Caki2 (cell line): ENCODE measurements at regions not wholly inside any gene's neighbourhood (a gene's known extent, or its start where the extent isn't known, plus 50 kb on each side); places are given as distances from the start of the nearest gene placed in this dataset.

Source experiments
- DNase-seq: peaks from one replicate; pipeline ENCODE4 v3.0.0-alpha.2; 2015; ENCODE audit warnings: low read depth
- in situ Hi-C: cut with HindIII; loops from 2 replicates; pipeline ENCODE4 v1.10.0; 2016; ENCODE audit warnings: low sequenced_read_pairs, low pct_unique_long_range_greater_than_20kb, mixed read lengths

DNA sequence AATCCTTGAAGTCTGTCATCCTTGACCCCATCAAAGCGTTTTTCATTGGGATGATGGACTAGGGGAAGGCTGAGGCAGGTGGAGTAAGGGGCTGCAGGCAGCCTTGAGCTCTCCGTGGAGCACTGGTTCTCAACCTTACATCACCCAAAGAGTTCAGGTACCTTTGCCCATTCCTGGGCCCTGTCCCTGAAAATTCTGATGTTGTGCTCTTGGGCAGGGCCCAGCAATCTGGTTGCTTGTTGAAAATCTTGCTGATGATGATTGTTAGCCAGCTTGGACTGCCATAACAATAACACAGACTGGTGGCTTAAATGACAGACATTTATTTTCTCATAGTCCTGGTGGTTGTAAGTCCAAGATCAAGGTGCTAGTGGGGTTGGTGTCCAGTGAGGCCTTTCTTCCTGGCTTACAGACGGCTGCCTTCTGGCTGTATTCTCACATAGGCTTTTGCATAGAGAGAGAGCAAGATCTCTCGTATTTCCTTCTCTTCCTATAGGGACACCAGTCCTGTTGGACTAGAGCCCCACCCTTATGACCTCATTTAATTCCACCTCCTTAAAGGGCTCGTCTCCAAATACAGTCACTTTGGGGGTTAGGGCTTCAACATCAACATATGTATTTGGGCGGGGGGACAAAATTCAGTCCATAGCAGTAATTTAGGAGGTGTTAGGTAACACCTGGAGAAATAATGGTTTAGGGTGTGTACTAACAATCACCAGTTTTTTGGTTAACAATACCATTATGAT, 104.9 kb downstream of the PLEKHG1 start:
- DNase-seq = no peak
- in situ Hi-C loops = no loop called here

DNA sequence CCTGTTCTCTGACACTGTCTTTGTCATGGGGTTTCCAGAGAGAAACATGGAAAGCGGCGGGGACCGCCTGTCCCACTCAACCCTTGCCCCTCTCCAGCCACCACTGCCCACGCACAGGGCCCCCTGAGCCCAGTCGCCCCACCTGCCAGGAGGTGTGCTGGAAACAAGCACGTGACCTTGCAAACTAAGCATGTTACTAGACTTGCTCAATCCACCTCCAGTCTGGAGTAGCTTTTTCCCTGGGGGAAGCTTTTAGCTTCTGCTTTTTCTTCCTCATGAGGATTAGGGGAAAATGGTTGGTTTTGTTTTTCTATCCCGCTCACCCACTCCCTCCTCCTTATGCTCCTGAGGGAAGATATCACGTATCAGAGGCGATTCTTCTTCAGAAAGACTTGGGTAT, 105.7 kb downstream of the PLEKHG1 start:
- in situ Hi-C loops = no loop called here
- no peak for DNase-seq

DNA sequence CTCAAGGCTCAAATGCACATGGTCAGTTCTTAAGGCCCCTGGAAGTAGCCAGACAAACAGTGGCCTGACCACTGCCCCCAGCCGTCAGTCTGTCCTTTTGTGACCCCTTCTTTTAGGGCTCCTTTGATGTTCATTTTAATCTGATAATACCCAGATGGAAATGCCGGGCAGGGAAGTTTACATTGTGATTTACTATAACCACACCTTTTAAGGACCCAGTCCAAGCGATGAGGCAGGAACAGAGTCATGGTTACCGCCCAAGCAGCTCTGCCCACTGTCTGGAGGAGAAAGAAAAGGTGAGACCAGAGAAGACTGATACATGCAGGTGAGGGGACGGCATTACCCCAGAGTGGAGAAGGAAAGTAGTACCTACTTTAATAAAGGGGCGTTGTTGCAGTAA, 110.6 kb downstream of the PLEKHG1 start:
- in situ Hi-C loops = no loop called here
- no peak for DNase-seq

DNA sequence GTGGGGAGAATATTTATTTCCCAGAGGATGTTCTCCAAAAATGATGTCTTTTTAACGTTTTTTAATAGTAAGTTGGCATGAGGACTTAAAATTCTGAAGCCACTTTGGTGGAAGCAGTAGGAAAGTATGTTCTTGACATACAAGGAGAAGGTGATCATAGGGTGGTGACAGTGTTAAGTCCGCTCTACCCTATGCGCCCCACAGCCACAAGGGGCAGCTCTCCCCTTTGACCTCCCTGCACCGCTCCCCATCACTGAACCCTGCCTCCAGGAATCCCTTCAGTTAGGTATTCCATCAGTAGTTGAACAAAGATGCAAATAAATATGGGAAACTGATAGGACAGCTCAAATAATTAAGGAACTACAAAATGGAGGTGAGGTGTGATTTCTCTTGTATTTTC, 111.4 kb downstream of the PLEKHG1 start:
- in situ Hi-C loops = no loop called here
- no peak for DNase-seq

DNA sequence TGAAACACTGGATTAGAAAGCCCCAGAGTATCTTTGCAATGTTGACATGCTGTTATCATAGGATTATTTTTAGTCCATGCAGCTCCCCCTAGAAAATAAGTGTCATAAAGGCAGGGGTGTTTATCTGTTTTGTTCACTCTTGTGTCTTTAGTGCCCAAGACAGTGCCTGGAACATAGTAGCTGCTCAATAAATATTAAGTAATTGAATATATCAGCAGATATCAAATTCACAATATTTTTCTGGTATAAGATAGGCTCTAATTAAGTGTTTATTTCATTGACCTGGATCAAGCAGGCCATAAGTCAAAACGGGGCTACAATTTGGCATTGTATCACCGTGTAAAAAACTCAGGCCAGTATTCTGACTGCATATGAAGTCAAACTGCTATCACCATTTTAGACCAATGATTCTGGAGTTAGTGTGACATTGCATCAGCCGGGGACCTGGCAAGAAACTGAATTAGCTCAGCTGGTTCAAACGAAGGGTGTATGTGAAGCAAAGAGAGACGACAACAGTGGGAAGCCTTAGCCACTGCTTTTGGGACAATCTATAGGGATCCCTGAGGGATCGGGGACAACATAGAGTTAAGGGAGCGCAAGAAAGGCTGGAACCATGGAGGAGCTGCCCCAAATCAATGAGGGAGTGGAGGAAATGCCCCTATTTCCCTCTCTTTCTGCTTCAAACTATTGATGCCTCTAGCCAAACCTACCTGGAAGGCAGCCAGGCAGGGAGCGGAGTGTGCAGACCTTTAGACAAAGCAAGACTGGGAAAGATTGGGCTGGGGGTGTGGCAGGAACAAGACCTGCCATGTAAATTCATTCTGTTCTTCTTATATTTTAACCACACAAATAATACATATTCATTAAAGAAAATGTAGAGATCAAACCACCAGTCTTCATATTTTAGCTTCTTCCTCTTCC, 112.2 kb downstream of the PLEKHG1 start:
- no peak for DNase-seq
- in situ Hi-C loops = no loop called here

DNA sequence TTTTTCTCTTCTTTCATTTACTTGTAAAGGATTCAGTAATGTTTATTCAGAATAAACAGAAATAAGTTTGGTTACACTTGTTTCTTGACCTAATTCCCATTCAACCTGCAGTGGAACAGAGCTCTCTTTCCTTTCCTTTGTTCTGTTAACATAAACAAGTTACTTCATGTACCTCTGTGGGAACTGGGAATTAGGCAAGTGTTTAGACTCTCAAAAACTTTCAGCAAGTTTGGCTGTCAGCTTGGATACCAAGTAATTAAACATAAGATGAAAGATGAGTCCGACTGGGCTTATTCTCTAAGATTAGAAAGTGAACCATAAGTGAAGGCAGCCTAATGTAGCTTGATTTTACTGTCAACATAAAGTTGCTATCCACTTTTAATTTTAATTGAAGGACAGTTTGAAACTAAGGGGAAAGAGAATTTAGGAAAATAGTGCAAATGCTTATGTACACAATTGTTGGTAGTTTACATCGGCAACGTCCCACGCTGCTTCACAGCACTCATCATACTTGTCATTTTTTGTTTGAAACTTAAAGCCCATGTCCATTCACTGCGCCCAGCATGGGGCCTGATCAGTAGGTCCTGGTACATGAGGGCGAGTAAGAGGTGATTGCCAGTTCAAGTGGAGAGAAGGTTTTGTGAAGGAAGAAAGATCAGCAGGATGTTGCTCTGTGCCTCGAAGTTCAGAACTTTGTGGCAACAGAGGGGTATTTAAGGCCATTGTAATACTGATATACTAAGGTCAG, 113.0 kb downstream of the PLEKHG1 start:
- DNase-seq = no peak
- in situ Hi-C loops = no loop called here

DNA sequence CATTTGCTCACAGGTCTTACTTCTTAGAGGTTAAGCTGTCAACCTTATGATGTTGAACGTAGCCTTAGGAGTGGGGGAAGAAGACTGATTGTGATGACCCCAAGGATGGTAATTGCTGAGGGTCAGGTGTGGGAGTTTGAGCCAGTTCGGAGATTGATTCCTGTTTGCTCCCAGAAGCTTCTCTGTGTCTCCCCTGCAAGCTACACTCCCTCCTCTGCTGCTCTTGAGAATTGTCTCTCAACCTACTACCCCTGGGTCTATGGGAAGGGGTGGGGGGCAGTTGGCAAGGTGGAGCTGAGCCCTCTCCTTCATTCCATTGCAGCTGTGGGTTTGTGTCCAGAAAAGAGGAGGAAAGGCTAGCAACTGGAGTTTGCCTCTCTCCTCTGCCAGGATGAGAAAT, 113.8 kb downstream of the PLEKHG1 start:
- no peak for DNase-seq
- in situ Hi-C loops = no loop called here

DNA sequence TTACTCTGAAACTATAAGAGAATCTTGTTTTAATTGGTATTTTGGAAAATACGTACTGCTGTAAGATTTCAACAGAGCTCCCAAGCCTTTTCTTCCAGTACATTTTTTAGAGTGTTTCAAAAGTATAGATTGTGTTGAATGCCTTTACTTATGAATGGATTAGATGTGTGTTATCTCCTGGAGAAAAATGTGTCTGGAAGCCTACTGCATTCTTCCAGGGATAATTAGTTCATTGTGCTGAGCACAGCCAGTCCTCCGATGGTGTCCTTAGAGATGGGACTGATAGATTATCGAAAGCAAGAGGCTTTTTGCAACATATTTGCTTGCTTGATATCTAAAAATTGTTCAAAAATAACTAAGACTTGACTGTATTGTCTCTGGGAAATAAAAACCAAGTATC, 114.2 kb downstream of the PLEKHG1 start:
- no peak for DNase-seq
- in situ Hi-C loops = no loop called here

DNA sequence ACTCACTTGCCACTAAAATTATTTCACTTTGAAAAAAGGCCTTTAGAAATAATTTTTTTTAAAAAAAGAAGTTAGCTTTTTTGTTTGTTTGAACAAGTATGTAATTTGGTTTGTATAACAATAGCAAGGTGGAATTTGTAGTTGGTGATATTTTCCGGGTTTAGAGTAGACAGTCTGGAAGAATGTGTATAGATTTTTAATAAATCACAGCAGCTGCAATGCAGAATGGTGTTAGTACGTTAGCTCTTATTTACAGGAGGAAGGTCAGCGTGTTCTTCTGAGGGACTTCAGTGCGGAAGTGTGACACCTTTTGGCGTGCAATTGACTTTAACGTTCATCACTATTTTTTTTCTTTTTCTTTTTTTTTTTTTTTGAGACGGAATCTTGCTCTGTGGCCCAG, 115.4 kb downstream of the PLEKHG1 start:
- in situ Hi-C loops = no loop called here
- no peak for DNase-seq

DNA sequence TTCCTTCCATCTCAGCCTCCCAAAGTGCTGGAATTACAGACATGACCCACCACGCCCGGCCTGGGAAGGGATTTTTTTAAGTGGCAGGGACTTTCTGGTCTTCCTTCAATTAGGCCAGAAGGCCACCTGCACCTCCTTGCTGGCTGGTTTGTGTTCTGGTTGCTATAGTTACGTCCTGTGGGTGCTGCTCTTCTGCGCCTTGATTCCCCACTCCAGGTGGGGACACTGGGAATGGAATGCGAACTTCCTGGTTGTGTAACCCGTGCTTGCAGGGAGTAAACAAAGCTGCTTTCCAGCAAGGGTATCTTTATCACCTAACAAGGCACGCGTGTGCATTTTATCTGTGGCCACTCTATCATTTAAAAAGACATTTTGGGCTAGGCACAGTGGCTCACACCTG, 117.7 kb downstream of the PLEKHG1 start:
- no peak for DNase-seq
- in situ Hi-C loops = no loop called here

DNA sequence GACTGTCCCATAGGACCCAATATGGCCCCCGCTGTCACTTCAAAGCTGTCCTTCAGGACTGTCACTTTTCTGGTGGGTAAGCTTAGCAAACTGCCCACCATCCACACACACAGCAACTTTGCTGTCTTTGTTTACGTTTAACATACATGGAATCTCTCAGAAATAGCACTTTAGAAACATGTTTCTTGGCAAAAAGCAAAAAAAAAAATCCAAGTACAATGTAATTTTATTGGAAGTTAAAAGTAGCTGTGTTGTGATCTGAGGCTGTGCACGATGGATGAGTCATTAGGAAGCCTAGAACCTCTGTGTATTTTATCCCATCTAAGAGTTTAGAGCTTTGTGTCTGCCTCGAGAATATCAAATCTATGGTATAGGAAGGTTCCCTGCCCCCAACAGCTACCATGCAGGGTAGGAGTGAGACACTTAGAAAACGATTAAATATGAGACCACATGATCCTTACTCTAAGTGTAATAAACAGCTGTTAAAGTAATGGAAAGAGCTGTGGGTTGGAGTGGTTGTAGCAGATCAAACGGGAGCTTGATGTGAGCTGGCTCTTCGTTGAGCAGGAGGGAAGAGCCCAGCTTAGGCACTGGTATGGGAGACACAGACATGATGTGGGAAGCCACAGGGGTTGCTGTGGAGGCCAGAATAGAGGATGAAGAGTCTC, 119.5 kb downstream of the PLEKHG1 start:
- no peak for DNase-seq
- in situ Hi-C loops = no loop called here

DNA sequence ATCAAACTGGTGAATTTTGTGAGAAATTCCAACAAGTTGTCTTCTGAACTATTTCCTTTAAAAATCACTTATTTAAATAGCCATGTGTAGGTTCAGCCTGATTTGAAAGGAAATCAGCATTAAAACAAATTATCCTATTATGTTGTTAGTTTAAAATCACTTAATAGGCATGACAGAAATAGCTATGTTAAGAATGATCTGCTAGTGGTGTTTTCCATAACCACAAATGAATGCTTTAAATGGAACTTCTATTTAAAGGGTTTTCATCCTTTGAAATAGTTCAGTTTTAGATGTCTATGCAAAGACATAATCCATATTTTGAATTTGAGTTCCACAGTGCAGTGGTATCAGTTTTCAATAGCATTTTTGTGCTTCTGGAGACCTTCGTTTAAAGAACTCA, 120.1 kb downstream of the PLEKHG1 start:
- in situ Hi-C loops = no loop called here

DNA sequence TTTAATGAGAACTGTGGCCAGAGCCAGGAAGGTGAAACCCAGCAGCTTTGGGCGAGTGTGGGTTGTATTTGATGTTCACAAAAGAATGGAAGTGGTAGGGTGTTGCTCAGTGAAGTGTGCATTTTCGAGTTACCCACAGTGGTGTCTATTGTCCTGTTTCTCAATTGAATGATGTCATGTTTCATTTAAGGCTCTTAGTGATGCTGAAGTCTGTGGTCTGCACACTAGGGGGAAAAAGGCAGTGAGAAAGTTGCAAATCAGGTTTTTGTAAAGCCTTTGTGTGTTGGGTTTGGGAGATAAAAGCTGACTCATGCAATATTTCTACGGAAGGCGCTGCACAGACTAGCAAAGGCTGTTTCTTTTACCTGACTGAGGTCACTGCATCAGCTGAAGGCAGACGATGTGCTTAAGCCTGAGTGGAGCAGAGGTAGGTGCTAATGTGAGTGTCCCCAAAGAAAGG, 121.1 kb downstream of the PLEKHG1 start:
- DNase-seq = peak; percentile 50
- in situ Hi-C loops = no loop called here

More for the DNA sequence above, 120.1 kb downstream of the PLEKHG1 start:
- no peak for DNase-seq

DNA sequence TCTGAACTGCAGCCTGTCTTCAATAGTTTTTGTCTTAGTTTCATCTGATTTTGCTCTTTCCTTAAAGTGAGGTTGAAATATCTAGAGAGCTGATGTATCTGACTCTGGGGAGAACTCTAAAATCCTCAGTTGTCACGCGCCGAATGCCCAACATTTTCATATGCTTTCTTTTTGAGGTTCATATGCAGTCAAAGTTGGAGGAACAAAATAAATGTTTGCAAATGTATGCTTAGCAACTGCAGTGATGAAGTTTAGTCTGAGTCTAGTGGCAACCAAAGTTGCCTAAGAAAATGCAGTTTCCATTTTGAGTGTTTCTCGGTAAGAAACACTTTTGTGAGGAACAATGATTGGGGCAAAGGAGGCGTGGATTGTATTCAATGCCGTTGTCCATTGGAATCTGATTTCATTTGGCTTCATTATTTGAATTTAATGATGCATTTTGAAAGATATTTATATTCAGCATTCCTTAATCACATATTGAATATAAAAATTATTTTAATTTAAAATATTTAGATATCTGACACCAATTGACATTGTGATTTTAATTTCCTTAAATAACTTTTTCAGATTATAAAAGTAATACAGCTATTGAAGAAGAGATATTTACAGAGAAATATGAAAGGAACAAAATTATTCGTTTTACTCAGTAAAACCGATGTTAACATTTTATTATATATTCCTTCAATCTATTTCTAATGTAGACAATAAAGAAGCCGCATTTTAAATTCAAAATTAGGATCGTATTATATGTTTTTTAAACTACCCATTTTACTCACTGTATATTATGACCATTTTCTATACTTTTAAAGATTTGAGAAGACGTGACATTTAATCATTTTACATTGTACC, 122.0 kb downstream of the PLEKHG1 start:
- in situ Hi-C loops = no loop called here

DNA sequence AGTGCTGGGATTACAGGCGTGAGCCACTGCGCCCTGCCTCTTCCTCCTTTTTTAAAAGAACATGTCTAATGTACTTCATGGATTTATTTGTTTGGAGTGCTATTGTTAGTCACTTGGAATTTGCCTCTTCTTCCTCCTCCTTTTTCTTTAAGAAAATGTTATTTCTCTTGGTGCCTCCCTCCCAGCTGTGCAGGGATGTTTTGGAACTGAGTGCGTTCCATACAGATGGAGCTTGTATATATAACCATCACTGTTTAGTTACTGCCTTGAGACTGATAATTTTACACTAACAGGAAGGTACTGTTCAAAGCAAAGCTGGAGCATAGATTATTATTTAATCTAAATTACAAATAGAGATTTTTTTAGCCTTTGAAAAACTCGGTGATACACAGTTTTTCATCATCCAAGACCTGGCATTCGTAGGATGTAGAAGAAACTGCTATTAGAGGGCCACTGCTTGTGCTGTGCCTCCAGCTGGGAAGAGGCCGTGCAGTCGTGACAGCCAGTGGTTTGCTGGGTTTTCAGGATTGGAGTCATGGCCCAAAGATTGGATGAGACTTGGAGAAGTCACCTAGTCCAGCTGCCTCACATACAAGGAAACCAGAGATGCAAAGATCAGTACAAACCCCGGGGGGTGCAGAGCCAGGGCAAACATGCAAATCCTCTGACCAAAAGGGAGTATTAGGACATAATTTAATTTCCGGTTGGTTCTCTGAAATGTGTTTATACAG, 123.1 kb downstream of the PLEKHG1 start:
- DNase-seq = no peak
- in situ Hi-C loops = no loop called here

More for the DNA sequence above, 122.0 kb downstream of the PLEKHG1 start:
- DNase-seq = no peak

DNA sequence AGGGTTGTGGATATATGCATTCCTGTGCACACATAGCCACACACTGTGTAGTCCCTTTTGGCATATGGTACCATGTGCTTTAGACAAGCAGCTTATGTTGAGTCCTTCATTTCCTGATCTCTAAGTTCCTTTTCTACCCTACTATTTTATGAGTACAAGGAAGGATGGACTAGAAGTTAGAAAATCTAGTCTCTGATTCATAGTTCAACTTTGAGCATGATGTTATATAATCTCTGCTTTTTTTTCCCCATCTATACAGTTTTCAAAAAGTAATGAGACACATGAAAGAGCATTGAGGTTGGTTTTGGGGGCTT, 123.6 kb downstream of the PLEKHG1 start:
- DNase-seq = no peak
- in situ Hi-C loops = no loop called here

DNA sequence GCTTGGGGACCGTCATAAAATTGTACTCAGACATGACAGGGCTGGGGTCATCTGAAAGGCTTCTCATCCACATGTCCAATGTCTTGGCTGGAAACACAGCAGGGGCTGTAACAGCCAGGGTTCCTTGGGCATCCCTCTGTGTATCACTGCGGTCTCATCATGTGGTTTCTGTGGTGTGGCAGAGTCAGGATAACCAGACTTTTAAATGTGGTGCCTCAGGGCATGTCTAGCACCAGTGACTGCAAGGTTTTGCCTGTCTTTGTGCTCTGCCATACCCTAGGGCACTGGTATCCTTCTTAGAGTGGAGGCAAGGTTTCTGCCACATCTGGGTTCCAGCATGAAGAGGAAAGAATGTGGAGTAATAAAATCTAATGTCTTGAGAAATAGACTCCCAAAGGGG, 124.2 kb downstream of the PLEKHG1 start:
- DNase-seq = peak; percentile 6
- in situ Hi-C loops = no loop called here
